ENCODE measurements at regions not wholly inside any gene's neighbourhood (a gene's known extent, or its start where the extent isn't known, plus 50 kb on each side); places are given as distances from the start of the nearest gene placed in this dataset.
A peak's percentile ranks its signal among the peaks of the same experiment; 100 is the strongest.

DNA sequence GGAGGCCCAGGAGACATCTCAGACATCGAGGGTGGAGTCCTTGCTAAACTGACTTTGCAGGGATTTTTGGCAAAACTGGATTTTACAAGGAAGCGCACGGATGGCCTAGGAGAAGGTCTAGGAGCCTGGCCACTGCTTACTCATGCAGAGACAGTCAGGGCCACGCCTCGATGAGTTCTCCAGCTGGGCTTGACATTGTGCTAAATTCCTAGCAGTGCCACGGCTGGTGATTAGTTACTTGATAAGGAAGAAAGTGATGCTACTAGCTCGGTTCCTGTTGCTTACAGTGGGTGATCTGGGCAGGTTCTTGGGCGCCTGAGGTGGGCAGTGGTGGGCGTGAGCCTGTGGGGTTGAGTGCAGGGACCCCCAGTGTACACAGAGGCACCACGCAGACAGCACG lies 143.4 kb downstream of the SOX1 start:
- no peak for DNase-seq
- Histone ChIP-seq H2BK5ac (ENCODE audit: low read depth, low read length, poor library complexity) (no peak overlapping the region), H3K27me3 (ENCODE audit: insufficient read depth, low read length) (peaks cover 5% of the 10 kb centered on the region), H2BK120ac (ENCODE audit: insufficient read depth, low read length, poor library complexity) (no peak overlapping the region), H4K12ac (ENCODE audit: low read depth, low read length) (no peak overlapping the region), H3K4me3 (ENCODE audit: low read depth, low read length) (no peak overlapping the region), H3K4ac (ENCODE audit: low read depth, low read length) (no peak overlapping the region), H3K36me3 (ENCODE audit: control insufficient read depth in 1 of 2, insufficient read depth in 2 of 2, low read length in 2 of 2) (no peaks in the 10 kb centered on the region), H3K9me3 (ENCODE audit: insufficient read depth, low read depth, low read length) (peaks cover 5% of the 10 kb centered on the region), H4K8ac (ENCODE audit: low read depth, low read length) (no peak overlapping the region), H3K4me2 (ENCODE audit: low read length) (no peak overlapping the region), H2BK12ac (ENCODE audit: low read length) (no peak overlapping the region), H3K18ac (ENCODE audit: low read length) (no peak overlapping the region), H3K79me1 (ENCODE audit: low read length) (no peaks in the 10 kb centered on the region), H3K79me2 (ENCODE audit: control insufficient read depth, insufficient read depth, low read length, poor library complexity) (no peaks in the 10 kb centered on the region), H2AK5ac (ENCODE audit: low read length) (no peak overlapping the region), H3K4me1 (ENCODE audit: control insufficient read depth in 1 of 2, insufficient read depth in 2 of 2, low read length in 2 of 2) (no peaks in the 10 kb centered on the region), H4K91ac (ENCODE audit: low read depth, low read length) (no peak overlapping the region), H3K23ac (ENCODE audit: low read length) (no peak overlapping the region), H3K27ac (ENCODE audit: low read depth, low read length) (no peak overlapping the region), H3K9ac (ENCODE audit: low read length) (no peak overlapping the region), H2AFZ (ENCODE audit: insufficient read depth, low read length, poor library complexity) (no peak overlapping the region), H3K14ac (ENCODE audit: low read length) (no peak overlapping the region)
- no CpG with 5 or more reads among the region's 11 CpGs for WGBS (ENCODE audit: extremely low coverage, insufficient coverage, insufficient read length)

- no peak overlapping the region for H2AK5ac ChIP-seq (ENCODE audit: low read length)
- peaks cover 7% of the 10 kb centered on the region for H3K9me3 ChIP-seq (ENCODE audit: insufficient read depth, low read depth, low read length)
- H4K91ac ChIP-seq (ENCODE audit: low read depth, low read length): no peak overlapping the region
- no peaks in the 10 kb centered on the region for H3K79me1 ChIP-seq (ENCODE audit: low read length)
- H2BK120ac ChIP-seq (ENCODE audit: insufficient read depth, low read length, poor library complexity): no peak overlapping the region
- no peak overlapping the region for H3K4me3 ChIP-seq (ENCODE audit: low read depth, low read length)
- no peak overlapping the region for H2BK5ac ChIP-seq (ENCODE audit: low read depth, low read length, poor library complexity)
- H3K9ac ChIP-seq (ENCODE audit: low read length): no peak overlapping the region
- H4K8ac ChIP-seq (ENCODE audit: low read depth, low read length): no peak overlapping the region
- no peaks in the 10 kb centered on the region for H3K4me1 ChIP-seq (ENCODE audit: control insufficient read depth in 1 of 2, insufficient read depth in 2 of 2, low read length in 2 of 2)
- no peak overlapping the region for H3K4ac ChIP-seq (ENCODE audit: low read depth, low read length)
- WGBS (ENCODE audit: extremely low coverage, insufficient coverage, insufficient read length): no CpG with 5 or more reads among the region's 5 CpGs
- no peaks in the 10 kb centered on the region for H3K27me3 ChIP-seq (ENCODE audit: insufficient read depth, low read length)
- H3K79me2 ChIP-seq (ENCODE audit: control insufficient read depth, insufficient read depth, low read length, poor library complexity): no peaks in the 10 kb centered on the region
- H3K27ac ChIP-seq (ENCODE audit: low read depth, low read length): no peak overlapping the region
- H3K18ac ChIP-seq (ENCODE audit: low read length): no peak overlapping the region
- no peak for DNase-seq
- H3K14ac ChIP-seq (ENCODE audit: low read length): no peak overlapping the region
- no peak overlapping the region for H2BK12ac ChIP-seq (ENCODE audit: low read length)
- H3K4me2 ChIP-seq (ENCODE audit: low read length): no peak overlapping the region
- H3K36me3 ChIP-seq (ENCODE audit: control insufficient read depth in 1 of 2, insufficient read depth in 2 of 2, low read length in 2 of 2): no peaks in the 10 kb centered on the region
- H2AFZ ChIP-seq (ENCODE audit: insufficient read depth, low read length, poor library complexity): no peak overlapping the region
- no peak overlapping the region for H4K12ac ChIP-seq (ENCODE audit: low read depth, low read length)
- H3K23ac ChIP-seq (ENCODE audit: low read length): no peak overlapping the region
These were observed 145.6 kb downstream of the SOX1 start for GRCh38 chr13:112212533-112212932.

GRCh38 chr13:112213467-112214255 lies 146.7 kb downstream of the SOX1 start:
- WGBS (ENCODE audit: extremely low coverage, insufficient coverage, insufficient read length): no CpG with 5 or more reads among the region's 24 CpGs
- no peaks in the 10 kb centered on the region for H3K27me3 ChIP-seq (ENCODE audit: insufficient read depth, low read length)
- H3K23ac ChIP-seq (ENCODE audit: low read length): no peak overlapping the region
- no peak overlapping the region for H2BK120ac ChIP-seq (ENCODE audit: insufficient read depth, low read length, poor library complexity)
- no peaks in the 10 kb centered on the region for H3K4me1 ChIP-seq (ENCODE audit: control insufficient read depth in 1 of 2, insufficient read depth in 2 of 2, low read length in 2 of 2)
- no peak overlapping the region for H4K8ac ChIP-seq (ENCODE audit: low read depth, low read length)
- H3K4me3 ChIP-seq (ENCODE audit: low read depth, low read length): no peak overlapping the region
- H3K9me3 ChIP-seq (ENCODE audit: insufficient read depth, low read depth, low read length): peaks cover 7% of the 10 kb centered on the region
- H3K79me1 ChIP-seq (ENCODE audit: low read length): no peaks in the 10 kb centered on the region
- no peak overlapping the region for H3K14ac ChIP-seq (ENCODE audit: low read length)
- no peak overlapping the region for H2AK5ac ChIP-seq (ENCODE audit: low read length)
- H3K4me2 ChIP-seq (ENCODE audit: low read length): no peak overlapping the region
- no peaks in the 10 kb centered on the region for H3K79me2 ChIP-seq (ENCODE audit: control insufficient read depth, insufficient read depth, low read length, poor library complexity)
- H2BK12ac ChIP-seq (ENCODE audit: low read length): no peak overlapping the region
- no peak overlapping the region for H4K12ac ChIP-seq (ENCODE audit: low read depth, low read length)
- no peak overlapping the region for H3K4ac ChIP-seq (ENCODE audit: low read depth, low read length)
- no peak overlapping the region for H3K18ac ChIP-seq (ENCODE audit: low read length)
- H3K9ac ChIP-seq (ENCODE audit: low read length): peak overlapping the region; percentile 18
- DNase-seq: no peak
- H2AFZ ChIP-seq (ENCODE audit: insufficient read depth, low read length, poor library complexity): no peak overlapping the region
- no peak overlapping the region for H2BK5ac ChIP-seq (ENCODE audit: low read depth, low read length, poor library complexity)
- H3K27ac ChIP-seq (ENCODE audit: low read depth, low read length): no peak overlapping the region
- H3K36me3 ChIP-seq (ENCODE audit: control insufficient read depth in 1 of 2, insufficient read depth in 2 of 2, low read length in 2 of 2): no peaks in the 10 kb centered on the region
- H4K91ac ChIP-seq (ENCODE audit: low read depth, low read length): no peak overlapping the region

- no peaks in the 10 kb centered on the region for H3K36me3 ChIP-seq (ENCODE audit: control insufficient read depth in 1 of 2, insufficient read depth in 2 of 2, low read length in 2 of 2)
- no peak overlapping the region for H3K9ac ChIP-seq (ENCODE audit: low read length)
- H3K23ac ChIP-seq (ENCODE audit: low read length): no peak overlapping the region
- no CpG with 5 or more reads among the region's 19 CpGs for WGBS (ENCODE audit: extremely low coverage, insufficient coverage, insufficient read length)
- peaks cover 7% of the 10 kb centered on the region for H3K9me3 ChIP-seq (ENCODE audit: insufficient read depth, low read depth, low read length)
- no peak overlapping the region for H3K4me2 ChIP-seq (ENCODE audit: low read length)
- no peak overlapping the region for H3K4me3 ChIP-seq (ENCODE audit: low read depth, low read length)
- DNase-seq: no peak
- no peak overlapping the region for H3K18ac ChIP-seq (ENCODE audit: low read length)
- H2BK5ac ChIP-seq (ENCODE audit: low read depth, low read length, poor library complexity): no peak overlapping the region
- H4K8ac ChIP-seq (ENCODE audit: low read depth, low read length): no peak overlapping the region
- no peak overlapping the region for H3K14ac ChIP-seq (ENCODE audit: low read length)
- no peak overlapping the region for H2AK5ac ChIP-seq (ENCODE audit: low read length)
- no peak overlapping the region for H3K4ac ChIP-seq (ENCODE audit: low read depth, low read length)
- H3K4me1 ChIP-seq (ENCODE audit: control insufficient read depth in 1 of 2, insufficient read depth in 2 of 2, low read length in 2 of 2): no peaks in the 10 kb centered on the region
- H2BK120ac ChIP-seq (ENCODE audit: insufficient read depth, low read length, poor library complexity): no peak overlapping the region
- H3K27ac ChIP-seq (ENCODE audit: low read depth, low read length): no peak overlapping the region
- H3K79me1 ChIP-seq (ENCODE audit: low read length): no peaks in the 10 kb centered on the region
- no peak overlapping the region for H4K12ac ChIP-seq (ENCODE audit: low read depth, low read length)
- no peak overlapping the region for H2BK12ac ChIP-seq (ENCODE audit: low read length)
- no peak overlapping the region for H4K91ac ChIP-seq (ENCODE audit: low read depth, low read length)
- no peak overlapping the region for H2AFZ ChIP-seq (ENCODE audit: insufficient read depth, low read length, poor library complexity)
- H3K79me2 ChIP-seq (ENCODE audit: control insufficient read depth, insufficient read depth, low read length, poor library complexity): no peaks in the 10 kb centered on the region
- H3K27me3 ChIP-seq (ENCODE audit: insufficient read depth, low read length): no peaks in the 10 kb centered on the region
These were observed 148.9 kb downstream of the SOX1 start for GRCh38 chr13:112215871-112216270.

All from trophoblast cell (in vitro differentiated cells and primary cell).